ENCODE measurements at regions not wholly inside any gene's neighbourhood (a gene's known extent, or its start where the extent isn't known, plus 50 kb on each side); places are given as distances from the start of the nearest gene placed in this dataset.

- TF ChIP-seq POLR2A (IDR thresholded peaks at IDR 0.05; ENCODE audit: borderline replicate concordance, extremely low read depth, insufficient read depth, insufficient read length): no peak
- TF ChIP-seq EZH2phosphoT487 (IDR thresholded peaks at IDR 0.05; ENCODE audit: borderline replicate concordance): no peak
- no peak for TF ChIP-seq EZH2 (IDR thresholded peaks at IDR 0.05)
- TF ChIP-seq ZBTB33 (IDR thresholded peaks at IDR 0.05; ENCODE audit: extremely low read depth, insufficient replicate concordance, low read length): peak; percentile 63
- no peak for TF ChIP-seq CTCF (IDR thresholded peaks at IDR 0.05 in 2 of 3, conservative IDR thresholded peaks at IDR 0.05 in 1 of 3; ENCODE audit: borderline replicate concordance in 1 of 3, insufficient read depth in 1 of 3, low read depth in 2 of 3, low read length in 2 of 3)
- TF ChIP-seq MAX (IDR thresholded peaks at IDR 0.05): peak; percentile 77
- peak; percentile 58 for TF ChIP-seq TCF7L2 (IDR thresholded peaks at IDR 0.05; ENCODE audit: borderline replicate concordance, extremely low read depth, insufficient read depth, insufficient read length)
- TF ChIP-seq YY1 (IDR thresholded peaks at IDR 0.05; ENCODE audit: extremely low read depth, insufficient replicate concordance, low read depth, low read length): peak; percentile 66
- peak; percentile 99 for TF ChIP-seq SP1 (IDR thresholded peaks at IDR 0.05; ENCODE audit: low read depth)
- peak; percentile 75 for TF ChIP-seq ATF3 (IDR thresholded peaks at IDR 0.05)
- peak; percentile 76 for TF ChIP-seq POLR2AphosphoS5 (IDR thresholded peaks at IDR 0.05; ENCODE audit: low read depth, low read length)
- peak; percentile 81 for TF ChIP-seq SIN3A (IDR thresholded peaks at IDR 0.05; ENCODE audit: low read depth)
- TF ChIP-seq REST (IDR thresholded peaks at IDR 0.05; ENCODE audit: low read depth): no peak
- TF ChIP-seq JUND (IDR thresholded peaks at IDR 0.05): peak; percentile 99
These were observed 176.3 kb upstream of the TMEM45B start for GRCh38 chr11:129639300-129639699.

Data from HCT116 (cell line).